GM12878 (cell line): ENCODE measurements at regions not wholly inside any gene's neighbourhood (a gene's known extent, or its start where the extent isn't known, plus 50 kb on each side); places are given as distances from the start of the nearest gene placed in this dataset.
A peak's percentile ranks its signal among the peaks of the same experiment; 100 is the strongest.

Experiments
- BCL11A ChIP-seq: IDR thresholded peaks from 2 replicates; pipeline ENCODE4 v1.6.1; 2011; ENCODE audit warnings: low read depth, low read length
- CBX5 ChIP-seq: sonication (generic); IDR thresholded peaks from 2 replicates; pipeline ENCODE4 v1.6.1; 2016; ENCODE audit warnings: low read depth, moderate library complexity, mild to moderate bottlenecking, inconsistent platforms
- CEBPZ ChIP-seq: fragments of 150-350 bp; IDR thresholded peaks from 2 replicates; pipeline ENCODE4 v1.6.1; 2016; ENCODE audit warnings: low read depth, low read length
- CREB1 ChIP-seq: IDR thresholded peaks from 2 replicates; pipeline ENCODE4 v1.6.1; 2012; ENCODE audit warnings: low read depth, mild to moderate bottlenecking, inconsistent platforms
- CREM ChIP-seq: IDR thresholded peaks from 2 replicates; pipeline ENCODE4 v1.6.1; 2014; ENCODE audit warnings: antibody characterized with exemption, low read depth
- EED ChIP-seq: sonication (generic); IDR thresholded peaks from 2 replicates; pipeline ENCODE4 v1.6.1; 2016; ENCODE audit warnings: antibody characterized with exemption, low read depth
- GATAD2B ChIP-seq: fragments of 450-650 bp; conservative IDR thresholded peaks from 2 replicates; pipeline ENCODE4 v1.6.1; 2017; ENCODE audit warnings: low read depth, mild to moderate bottlenecking, moderate library complexity
- HDGF ChIP-seq: fragments of 450-650 bp; IDR thresholded peaks from 2 replicates; pipeline ENCODE4 v1.6.1; 2016; ENCODE audit warnings: antibody characterized with exemption
- MYC ChIP-seq: IDR thresholded peaks from 2 replicates; pipeline ENCODE4 v1.6.1; 2011; ENCODE audit warnings: mild to moderate bottlenecking, low read length, moderate library complexity, inconsistent platforms; ENCODE audit not compliant: insufficient read depth, insufficient replicate concordance, insufficient read length, severe bottlenecking
- NR2C2 ChIP-seq: IDR thresholded peaks from 2 replicates; pipeline ENCODE4 v1.6.1; 2011; ENCODE audit warnings: borderline replicate concordance, low read depth; ENCODE audit not compliant: control insufficient read depth, insufficient read length
- RELA ChIP-seq: fragments of 450-650 bp; IDR thresholded peaks from 2 replicates; pipeline ENCODE4 v1.8.0; 2014; ENCODE audit warnings: borderline replicate concordance; ENCODE audit not compliant: partially characterized antibody
- ZNF24 ChIP-seq: fragments of 450-650 bp; IDR thresholded peaks from 2 replicates; pipeline ENCODE4 v1.6.1; 2017; ENCODE audit warnings: antibody characterized with exemption, mild to moderate bottlenecking

- TF ChIP-seq EED (0 out of 2 replicates have a peak, but pooled peaks have one; percentile 15), CREM (peak; percentile 26; the same call in 1 of the 2 replicates), MYC (no peak), HDGF (no peak), NR2C2 (no peak), CEBPZ (no peak), GATAD2B (no peak), BCL11A (no peak), CBX5 (no peak), ZNF24 (no peak), RELA (no peak), CREB1 (peak; percentile 73; the same call in 1 of the 2 replicates)
These were observed 479.3 kb upstream of the RUNX1 start (continued) for GRCh38 chr21:35528116-35529042.
